PC-9 (cell line): ENCODE measurements at regions not wholly inside any gene's neighbourhood (a gene's known extent, or its start where the extent isn't known, plus 50 kb on each side); places are given as distances from the start of the nearest gene placed in this dataset.

Source experiments
- CTCF ChIP-seq: fragments of 200-600 bp; sonication (generic); conservative IDR thresholded peaks from 2 replicates; pipeline ENCODE4 v1.6.1; 2017; ENCODE audit warnings: mixed run types, antibody characterized with exemption, mild to moderate bottlenecking, moderate library complexity
- EZH2 ChIP-seq: fragments of 200-600 bp; sonication (generic); IDR thresholded peaks from 2 replicates; pipeline ENCODE4 v1.8.0; 2017; ENCODE audit warnings: antibody characterized with exemption, low read depth

- no peak for TF ChIP-seq CTCF
- TF ChIP-seq EZH2: no peak
Measured at GRCh38 chr15:61697796-61698195, 362.5 kb downstream of the VPS13C start.
